OCI-LY1 (cell line): ENCODE measurements at regions not wholly inside any gene's neighbourhood (a gene's known extent, or its start where the extent isn't known, plus 50 kb on each side); places are given as distances from the start of the nearest gene placed in this dataset.

ENCODE experiments used
- EZH2 ChIP-seq: fragments of 200-600 bp; sonication (generic), shearing (Covaris generic); IDR thresholded peaks from 2 replicates; pipeline ENCODE4 v1.8.0; 2017; ENCODE audit warnings: borderline replicate concordance, mixed run types, mild to moderate bottlenecking, antibody characterized with exemption, low read length, moderate library complexity, mixed read lengths
- TF ChIP-seq, protein P1 (sequence below): fragments of 200-600 bp; sonication (generic), shearing (Covaris generic); IDR thresholded peaks from 2 replicates; pipeline ENCODE4 v1.5.1; 2017; ENCODE audit warnings: mild to moderate bottlenecking, antibody characterized with exemption, low read length, moderate library complexity, mixed read lengths

- TF ChIP-seq, protein P1, sequence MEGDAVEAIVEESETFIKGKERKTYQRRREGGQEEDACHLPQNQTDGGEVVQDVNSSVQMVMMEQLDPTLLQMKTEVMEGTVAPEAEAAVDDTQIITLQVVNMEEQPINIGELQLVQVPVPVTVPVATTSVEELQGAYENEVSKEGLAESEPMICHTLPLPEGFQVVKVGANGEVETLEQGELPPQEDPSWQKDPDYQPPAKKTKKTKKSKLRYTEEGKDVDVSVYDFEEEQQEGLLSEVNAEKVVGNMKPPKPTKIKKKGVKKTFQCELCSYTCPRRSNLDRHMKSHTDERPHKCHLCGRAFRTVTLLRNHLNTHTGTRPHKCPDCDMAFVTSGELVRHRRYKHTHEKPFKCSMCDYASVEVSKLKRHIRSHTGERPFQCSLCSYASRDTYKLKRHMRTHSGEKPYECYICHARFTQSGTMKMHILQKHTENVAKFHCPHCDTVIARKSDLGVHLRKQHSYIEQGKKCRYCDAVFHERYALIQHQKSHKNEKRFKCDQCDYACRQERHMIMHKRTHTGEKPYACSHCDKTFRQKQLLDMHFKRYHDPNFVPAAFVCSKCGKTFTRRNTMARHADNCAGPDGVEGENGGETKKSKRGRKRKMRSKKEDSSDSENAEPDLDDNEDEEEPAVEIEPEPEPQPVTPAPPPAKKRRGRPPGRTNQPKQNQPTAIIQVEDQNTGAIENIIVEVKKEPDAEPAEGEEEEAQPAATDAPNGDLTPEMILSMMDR = no peak
- no peak for TF ChIP-seq EZH2
These were observed 381.5 kb downstream of the FBXW7 start for GRCh38 chr4:152154433-152154832.
